Omental fat pad (tissue), 3 donors: ENCODE measurements at regions not wholly inside any gene's neighbourhood (a gene's known extent, or its start where the extent isn't known, plus 50 kb on each side); places are given as distances from the start of the nearest gene placed in this dataset.
"Not testable (repeated sequence)": the region's sequence is repeated elsewhere in the genome, so short reads cannot be mapped to it uniquely, and the experiment has no call there.

ENCODE experiments used
- ATAC-seq: fragments of 150-250 bp; one replicate; pipeline ENCODE4 v1.9.1; 2016; ENCODE audit warnings: mild to moderate bottlenecking, moderate library complexity; ENCODE audit not compliant: low FRiP score
- DNase-seq: peaks from one replicate; pipeline ENCODE4 v3.0.0-alpha.2; 2019; ENCODE audit warnings: low spot score
- TF ChIP-seq, protein P1 (sequence below), 3 donors: fragments of 450-650 bp; IDR thresholded peaks; one replicate each; pipeline ENCODE4 v1.5.1; 2016 to 2017; ENCODE audit warnings: antibody characterized with exemption in 3 of 3, mild to moderate bottlenecking in 3 of 3, moderate library complexity in 2 of 3

DNA sequence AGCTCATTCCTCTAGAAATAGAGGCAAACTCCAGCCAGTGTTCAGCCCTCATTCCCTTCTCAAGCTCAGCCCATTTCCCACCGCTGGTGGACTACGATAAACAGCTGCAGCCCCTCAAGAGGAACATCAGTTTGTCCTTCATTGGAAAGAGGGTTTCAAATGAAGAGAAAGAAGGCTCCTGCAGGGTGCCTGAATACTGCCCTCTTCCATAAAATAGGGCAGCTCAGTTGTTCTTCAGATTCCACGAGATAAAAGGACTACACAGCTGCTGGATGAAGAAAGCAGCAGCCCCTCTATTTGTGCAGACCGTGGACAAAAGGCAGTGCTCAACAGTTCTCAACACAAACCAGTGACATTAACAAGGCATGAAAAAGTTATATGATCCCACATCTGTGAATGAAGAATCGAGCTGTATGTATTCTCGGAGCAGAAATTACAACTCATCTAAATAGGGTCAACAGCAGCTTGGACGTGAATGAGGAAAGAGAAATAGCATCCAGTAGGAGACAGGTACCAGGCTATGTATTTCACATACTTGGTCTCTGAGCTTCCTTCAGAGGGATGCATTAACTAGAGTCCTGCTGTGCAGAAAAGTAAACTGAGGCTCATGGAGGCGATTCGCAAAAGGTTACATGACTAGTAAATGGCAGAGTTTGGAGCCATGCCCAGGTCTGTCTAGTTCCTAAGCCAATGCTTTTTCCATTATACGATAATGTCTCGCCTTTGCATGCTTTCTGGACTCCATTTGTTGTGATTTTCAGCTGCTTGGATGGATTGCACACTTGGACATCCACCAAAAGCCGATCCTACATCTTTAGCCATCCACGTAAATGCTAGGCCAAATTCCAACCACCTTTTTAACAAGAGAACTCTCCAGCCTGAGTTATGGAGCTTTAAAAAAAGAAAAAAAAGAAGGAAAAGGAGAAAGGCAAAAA is 301.2 kb upstream of the PPARGC1A start:
- ATAC-seq (no peak), DNase-seq (no peak)
- TF ChIP-seq, protein P1, sequence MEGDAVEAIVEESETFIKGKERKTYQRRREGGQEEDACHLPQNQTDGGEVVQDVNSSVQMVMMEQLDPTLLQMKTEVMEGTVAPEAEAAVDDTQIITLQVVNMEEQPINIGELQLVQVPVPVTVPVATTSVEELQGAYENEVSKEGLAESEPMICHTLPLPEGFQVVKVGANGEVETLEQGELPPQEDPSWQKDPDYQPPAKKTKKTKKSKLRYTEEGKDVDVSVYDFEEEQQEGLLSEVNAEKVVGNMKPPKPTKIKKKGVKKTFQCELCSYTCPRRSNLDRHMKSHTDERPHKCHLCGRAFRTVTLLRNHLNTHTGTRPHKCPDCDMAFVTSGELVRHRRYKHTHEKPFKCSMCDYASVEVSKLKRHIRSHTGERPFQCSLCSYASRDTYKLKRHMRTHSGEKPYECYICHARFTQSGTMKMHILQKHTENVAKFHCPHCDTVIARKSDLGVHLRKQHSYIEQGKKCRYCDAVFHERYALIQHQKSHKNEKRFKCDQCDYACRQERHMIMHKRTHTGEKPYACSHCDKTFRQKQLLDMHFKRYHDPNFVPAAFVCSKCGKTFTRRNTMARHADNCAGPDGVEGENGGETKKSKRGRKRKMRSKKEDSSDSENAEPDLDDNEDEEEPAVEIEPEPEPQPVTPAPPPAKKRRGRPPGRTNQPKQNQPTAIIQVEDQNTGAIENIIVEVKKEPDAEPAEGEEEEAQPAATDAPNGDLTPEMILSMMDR (IDR thresholded peaks at IDR 0.05), result no peak

DNA sequence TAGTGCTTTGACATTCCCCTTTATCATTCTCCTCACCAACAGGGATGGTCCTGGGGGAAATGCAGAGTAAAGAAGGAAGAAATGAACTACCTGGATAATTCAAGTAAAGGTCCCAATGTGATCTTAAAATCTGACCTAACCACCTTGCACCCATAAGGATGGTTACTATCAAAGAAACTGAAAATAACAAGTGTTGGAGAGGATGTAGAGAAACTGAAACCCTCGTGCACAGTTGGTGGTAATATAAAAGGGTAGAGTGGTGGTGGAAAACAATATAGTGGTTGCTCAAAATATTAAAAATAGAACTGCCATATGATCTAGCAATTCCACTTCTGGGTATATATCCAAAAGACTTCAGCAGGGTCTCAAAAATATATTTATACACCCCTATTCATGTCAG is 298.6 kb upstream of the PPARGC1A start:
- ATAC-seq, result no peak

DNA sequence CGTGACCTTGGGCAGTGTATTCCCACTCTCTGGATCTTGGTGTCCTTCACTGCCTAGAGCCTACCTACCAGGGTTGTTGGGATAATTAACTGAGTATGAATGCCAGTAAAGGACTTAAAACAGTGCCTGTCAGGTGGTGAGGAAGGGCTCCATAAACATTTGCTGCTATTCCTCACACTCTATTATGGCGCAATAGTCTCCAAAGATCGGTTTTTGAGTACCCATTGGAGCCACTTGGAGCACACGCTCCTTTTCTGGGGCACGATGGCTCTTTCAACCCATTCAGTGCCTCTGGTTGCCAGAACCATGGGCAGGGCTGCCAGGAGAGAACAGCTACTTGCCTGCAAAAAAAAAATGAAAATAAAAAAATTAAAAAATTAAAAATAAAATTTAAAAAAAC is 296.6 kb upstream of the PPARGC1A start:
- DNase-seq, result no peak
- ATAC-seq, result no peak
- TF ChIP-seq, protein P1 (IDR thresholded peaks at IDR 0.05), result no peak

More for the DNA sequence above, 298.6 kb upstream of the PPARGC1A start:
- TF ChIP-seq, protein P1 (IDR thresholded peaks at IDR 0.05), result no peak
- no peak for DNase-seq

DNA sequence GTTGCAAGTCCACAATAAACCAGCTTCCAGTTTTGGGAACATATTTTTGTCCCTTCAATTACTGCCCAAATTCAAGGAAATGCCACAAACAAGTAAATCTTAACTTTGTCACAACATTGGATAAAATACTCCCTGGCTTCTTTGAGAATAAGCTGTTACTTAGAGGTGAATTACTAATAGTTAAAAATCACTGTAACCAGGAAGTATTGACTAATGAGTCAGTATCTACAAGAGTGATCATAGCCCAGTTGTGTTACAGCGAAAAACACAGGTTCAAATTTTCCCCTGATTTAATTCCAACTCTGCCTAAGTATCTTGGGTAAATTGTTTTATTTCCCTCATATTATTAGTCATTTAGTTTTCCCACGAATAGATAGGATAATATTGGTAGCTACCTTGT is 291.2 kb upstream of the PPARGC1A start:
- TF ChIP-seq, protein P1 (IDR thresholded peaks at IDR 0.05), result no peak
- ATAC-seq (no peak), DNase-seq (no peak)

DNA sequence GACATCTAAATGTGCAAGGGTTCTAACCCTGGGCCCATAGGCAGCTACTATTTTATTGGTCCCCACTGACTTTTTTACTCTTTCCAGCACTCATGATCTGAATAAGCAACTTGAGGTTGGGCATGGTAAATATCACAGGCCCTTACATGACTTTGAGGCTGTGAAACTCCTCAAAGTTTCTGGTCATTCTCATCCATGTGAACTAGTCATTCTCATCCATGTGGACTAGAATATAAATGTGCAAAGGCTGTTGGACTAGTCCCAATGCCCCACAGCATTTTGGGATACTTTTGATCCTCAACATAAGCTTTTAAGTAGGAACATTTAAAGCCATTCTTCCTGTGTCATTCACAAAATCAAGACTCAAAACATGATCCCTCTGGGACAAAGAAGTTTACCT is 290.7 kb upstream of the PPARGC1A start:
- TF ChIP-seq, protein P1 (IDR thresholded peaks at IDR 0.05), result no peak
- DNase-seq (no peak), ATAC-seq (no peak)

DNA sequence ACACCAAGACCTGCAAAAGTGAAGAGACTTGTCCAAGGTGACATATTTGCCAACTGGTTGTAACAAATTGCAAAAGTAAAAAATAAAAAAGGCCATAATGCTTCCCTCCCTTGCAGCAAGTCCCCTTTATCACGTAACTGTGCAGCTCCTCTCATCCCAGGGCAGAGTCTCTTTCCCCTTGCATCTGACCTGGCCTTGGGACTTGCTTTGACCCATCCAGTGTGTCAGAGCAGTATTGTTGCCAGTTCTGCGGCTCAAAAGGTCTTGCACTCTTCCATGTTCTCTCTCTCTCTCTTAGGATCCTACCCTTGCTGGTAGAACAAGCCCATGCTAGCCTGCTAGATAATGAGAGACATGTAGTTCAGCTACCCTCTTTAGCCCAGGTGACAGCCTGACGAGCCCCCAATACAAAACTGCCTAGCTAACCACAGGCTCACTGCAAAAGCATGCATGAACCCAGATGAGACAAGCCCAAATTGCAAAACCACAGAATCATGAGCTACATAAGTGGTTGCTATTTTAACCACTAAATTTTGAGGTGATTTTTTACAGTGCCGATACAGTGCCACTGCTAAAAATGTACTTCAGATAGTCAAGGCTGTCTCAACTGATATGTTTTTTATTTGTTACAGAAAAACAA is 289.5 kb upstream of the PPARGC1A start:
- no peak for DNase-seq
- TF ChIP-seq, protein P1 (IDR thresholded peaks at IDR 0.05), result no peak
- no peak for ATAC-seq

DNA sequence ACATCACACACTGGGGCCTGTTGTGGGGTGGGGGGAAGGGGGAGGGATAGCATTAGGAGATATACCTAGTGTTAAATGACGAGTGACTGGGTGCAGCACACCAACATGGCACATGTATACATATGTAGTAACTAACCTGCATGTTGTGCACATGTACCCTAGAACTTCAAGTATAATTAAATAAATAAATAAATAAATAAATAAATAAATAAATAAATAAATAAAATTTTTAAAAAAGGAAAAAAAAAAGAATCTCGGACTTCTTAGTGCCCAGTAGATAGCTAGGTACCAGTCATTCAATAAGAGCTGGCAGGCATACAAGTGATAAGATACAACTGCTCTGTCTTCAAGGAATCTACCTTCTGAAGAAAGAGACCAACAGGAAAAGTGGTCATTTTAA is 287.6 kb upstream of the PPARGC1A start:
- not testable (repeated sequence) for ATAC-seq, DNase-seq
